ENCODE measurements at regions not wholly inside any gene's neighbourhood (a gene's known extent, or its start where the extent isn't known, plus 50 kb on each side); places are given as distances from the start of the nearest gene placed in this dataset.

- no peaks in the 10 kb centered on the region for H3K79me2 ChIP-seq (ENCODE audit: control insufficient read depth, insufficient read depth, low read length)
- no peak overlapping the region for H3K4me2 ChIP-seq (ENCODE audit: control insufficient read depth, insufficient read depth)
- ChIA-PET POLR2A (no interaction called here), SMC1A (ENCODE audit: uncharacterized antibody, unreplicated experiment) (no interaction called here), CTCF (interaction anchor here (1.3 kb wide), 1 partner anchor 9 kb away, joined by 3 read pairs; no protein-coding TSS in a partner anchor), RAD21 (ENCODE audit: unreplicated experiment) (no interaction called here)
- in situ Hi-C loops (cut with MboI) (no loop called here), intact Hi-C loops (cut with micrococcal nuclease; ENCODE audit: unreplicated experiment) (loop anchor here (10.0 kb wide), 1 partner anchor 460 kb away; no protein-coding TSS in a partner anchor)
- DNase-seq (ENCODE audit: low read depth, low spot score) (no peak), ATAC-seq (no peak), FAIRE-seq (no peak)
- H3K4me3 ChIP-seq, result no peak overlapping the region
- no peaks in the 10 kb centered on the region for H3K36me3 ChIP-seq (ENCODE audit: control insufficient read depth in 2 of 2, insufficient read depth in 2 of 2, low read length in 1 of 2)
- H3K27ac ChIP-seq (ENCODE audit: control insufficient read depth, insufficient read depth), result no peak overlapping the region
- no TSS peak for BruUV-seq (replicated peaks)
- H3K9me3 ChIP-seq (replicated peaks; ENCODE audit: control insufficient read depth, insufficient read depth, low read length), result no peaks in the 10 kb centered on the region
- H4K20me1 ChIP-seq (ENCODE audit: control insufficient read depth, insufficient read depth), result no peaks in the 10 kb centered on the region
- H2AFZ ChIP-seq (ENCODE audit: control insufficient read depth, low read depth, low read length), result no peak overlapping the region
- H3K9ac ChIP-seq (ENCODE audit: control insufficient read depth, insufficient read depth, low read length), result no peak overlapping the region
- H3K27me3 ChIP-seq (replicated peaks in 1 of 2; ENCODE audit: control insufficient read depth in 2 of 2, insufficient read depth in 2 of 2, low read length in 1 of 2), result no peaks in the 10 kb centered on the region
- H3K4me1 ChIP-seq (ENCODE audit: control insufficient read depth, insufficient read depth, low read length), result no peaks in the 10 kb centered on the region
- no peak for TF ChIP-seq HSF1 (IDR thresholded peaks at IDR 0.05; ENCODE audit: low read depth, low read length)
- no peak for TF ChIP-seq BCL11A (IDR thresholded peaks at IDR 0.05; ENCODE audit: low read depth, low read length)
- no peak for TF ChIP-seq ZNF217 (IDR thresholded peaks at IDR 0.05)
- no peak for TF ChIP-seq RCOR1 (conservative IDR thresholded peaks at IDR 0.05; ENCODE audit: low read depth, low read length)
- TF ChIP-seq USF2 (IDR thresholded peaks at IDR 0.05; ENCODE audit: borderline replicate concordance, low read depth, low read length), result no peak
- TF ChIP-seq NFYB (IDR thresholded peaks at IDR 0.05; ENCODE audit: insufficient read depth, low read depth, low read length), result no peak
- no peak for TF ChIP-seq KLF5 (IDR thresholded peaks at IDR 0.05; ENCODE audit: partially characterized antibody)
- no peak for TF ChIP-seq MLLT1 (IDR thresholded peaks at IDR 0.05)
- no peak for TF ChIP-seq RELB (IDR thresholded peaks at IDR 0.05; ENCODE audit: low read depth)
- TF ChIP-seq TCF12 (IDR thresholded peaks at IDR 0.05; ENCODE audit: low read depth, low read length), result no peak
- no peak for TF ChIP-seq RFX5 (IDR thresholded peaks at IDR 0.05; ENCODE audit: low read depth, low read length)
- TF ChIP-seq IRF5 (IDR thresholded peaks at IDR 0.05; ENCODE audit: borderline replicate concordance), result no peak
- TF ChIP-seq SMAD5 (IDR thresholded peaks at IDR 0.05; ENCODE audit: low read depth), result no peak
- no peak for TF ChIP-seq CBFB (IDR thresholded peaks at IDR 0.05; ENCODE audit: low read depth)
- TF ChIP-seq POLR2AphosphoS2 (IDR thresholded peaks at IDR 0.05; ENCODE audit: low read depth, low read length), result no peak
- no peak for TF ChIP-seq YY1 (IDR thresholded peaks at IDR 0.05; ENCODE audit: low read depth, low read length)
Measured at GRCh38 chr4:107275225-107275624, 239.1 kb upstream of the DKK2 start.
